ELF-1 (cell line): ENCODE measurements at regions not wholly inside any gene's neighbourhood (a gene's known extent, or its start where the extent isn't known, plus 50 kb on each side); places are given as distances from the start of the nearest gene placed in this dataset.
"Not testable (repeated sequence)": the region's sequence is repeated elsewhere in the genome, so short reads cannot be mapped to it uniquely, and the experiment has no call there.

Source experiments
- DNase-seq: peaks from one replicate; pipeline ENCODE4 v3.0.0-alpha.2; 2016; ENCODE audit warnings: low read depth, low spot score

- not testable (repeated sequence) for DNase-seq
Observed at GRCh38 chr15:75792236-75792635, 51.0 kb upstream of the UBE2Q2 start.

- no peak for DNase-seq
Observed at GRCh38 chr15:75791337-75791713, 51.9 kb upstream of the UBE2Q2 start.

GRCh38 chr15:75790631-75791336 lies 52.5 kb upstream of the UBE2Q2 start:
- DNase-seq, result no peak

- no peak for DNase-seq
Observed at GRCh38 chr15:75786575-75786947, 56.7 kb upstream of the UBE2Q2 start.

GRCh38 chr15:75785771-75786574 lies 57.3 kb upstream of the UBE2Q2 start:
- DNase-seq, result peak; percentile 62

- DNase-seq, result not testable (repeated sequence)
Observed at GRCh38 chr15:75784511-75785480, 58.5 kb upstream of the UBE2Q2 start.

- DNase-seq, result not testable (repeated sequence)
Observed at GRCh38 chr15:75783566-75783965, 59.7 kb upstream of the UBE2Q2 start.

GRCh38 chr15:75782926-75783325 lies 60.3 kb upstream of the UBE2Q2 start:
- DNase-seq, result no peak

- not testable (repeated sequence) for DNase-seq
Observed at GRCh38 chr15:75780995-75781394, 62.3 kb upstream of the UBE2Q2 start.

- no peak for DNase-seq
Observed at GRCh38 chr15:75779504-75779903, 63.7 kb upstream of the UBE2Q2 start.

GRCh38 chr15:75776871-75777610 lies 64.4 kb upstream of the CSPG4 start:
- not testable (repeated sequence) for DNase-seq

- peak; percentile 83 for DNase-seq
Observed at GRCh38 chr15:75776065-75776423, 63.4 kb upstream of the CSPG4 start.

GRCh38 chr15:75775296-75776064 lies 62.8 kb upstream of the CSPG4 start:
- DNase-seq, result peak; percentile 79

GRCh38 chr15:75773974-75774373 lies 61.3 kb upstream of the CSPG4 start:
- DNase-seq, result not testable (repeated sequence)

GRCh38 chr15:75771054-75771453 lies 58.4 kb upstream of the CSPG4 start:
- peak; percentile 35 for DNase-seq

GRCh38 chr15:75770131-75770530 lies 57.5 kb upstream of the CSPG4 start:
- DNase-seq, result no peak

- DNase-seq, result not testable (repeated sequence)
Observed at GRCh38 chr15:75768526-75768925, 55.9 kb upstream of the CSPG4 start.

- not testable (repeated sequence) for DNase-seq
Observed at GRCh38 chr15:75765551-75766305, 53.1 kb upstream of the CSPG4 start.

GRCh38 chr15:75764845-75765550 lies 52.4 kb upstream of the CSPG4 start:
- not testable (repeated sequence) for DNase-seq
